ENCODE measurements at regions not wholly inside any gene's neighbourhood (a gene's known extent, or its start where the extent isn't known, plus 50 kb on each side); places are given as distances from the start of the nearest gene placed in this dataset.

- TF ChIP-seq POLR2AphosphoS5 (IDR thresholded peaks at IDR 0.05; ENCODE audit: low read depth) = no peak
- TF ChIP-seq CTCF (IDR thresholded peaks at IDR 0.05; ENCODE audit: insufficient read depth, low read length) = no peak
Observed at GRCh38 chr1:90820745-90821144, 103.6 kb upstream of the BARHL2 start.

All from HL-60 (cell line).